ENCODE measurements at regions not wholly inside any gene's neighbourhood (a gene's known extent, or its start where the extent isn't known, plus 50 kb on each side); places are given as distances from the start of the nearest gene placed in this dataset.
"Not testable (repeated sequence)": the region's sequence is repeated elsewhere in the genome, so short reads cannot be mapped to it uniquely, and the experiment has no call there.

GRCh38 chr17:72466199-72466598, 345.4 kb downstream of the SOX9 start:
- no peak for DNase-seq (ENCODE audit: low read depth in 4 of 4, low spot score in 1 of 4)

- no peak for DNase-seq (ENCODE audit: low read depth in 4 of 4, low spot score in 1 of 4)
Measured at GRCh38 chr17:72466606-72467005, 345.8 kb downstream of the SOX9 start.

GRCh38 chr17:72467841-72468653, 347.2 kb downstream of the SOX9 start:
- DNase-seq (ENCODE audit: low read depth in 4 of 4, low spot score in 1 of 4) = no peak

- no peak for DNase-seq (ENCODE audit: low read depth in 4 of 4, low spot score in 1 of 4)
Measured at GRCh38 chr17:72468841-72469240, 348.0 kb downstream of the SOX9 start.

- no peak for DNase-seq (ENCODE audit: low read depth in 4 of 4, low spot score in 1 of 4)
Measured at GRCh38 chr17:72470121-72470705, 349.4 kb downstream of the SOX9 start.

- no peak for DNase-seq (ENCODE audit: low read depth in 4 of 4, low spot score in 1 of 4)
Measured at GRCh38 chr17:72470734-72471133, 349.9 kb downstream of the SOX9 start.

- DNase-seq (ENCODE audit: low read depth in 4 of 4, low spot score in 1 of 4) = no peak
Measured at GRCh38 chr17:72471296-72471695, 350.5 kb downstream of the SOX9 start.

GRCh38 chr17:72472106-72472505, 351.3 kb downstream of the SOX9 start:
- DNase-seq (ENCODE audit: low read depth in 4 of 4, low spot score in 1 of 4) = no peak

- DNase-seq (ENCODE audit: low read depth in 4 of 4, low spot score in 1 of 4) = not testable (repeated sequence)
Measured at GRCh38 chr17:72472853-72473390, 352.1 kb downstream of the SOX9 start.

GRCh38 chr17:72474243-72474642, 353.4 kb downstream of the SOX9 start:
- DNase-seq (ENCODE audit: low read depth in 4 of 4, low spot score in 1 of 4) = no peak

GRCh38 chr17:72474719-72475477, 354.1 kb downstream of the SOX9 start:
- DNase-seq (ENCODE audit: low read depth in 4 of 4, low spot score in 1 of 4) = no peak

GRCh38 chr17:72476134-72476533, 355.3 kb downstream of the SOX9 start:
- no peak for DNase-seq (ENCODE audit: low read depth in 4 of 4, low spot score in 1 of 4)

GRCh38 chr17:72476575-72476986, 355.8 kb downstream of the SOX9 start:
- no peak for DNase-seq (ENCODE audit: low read depth in 4 of 4, low spot score in 1 of 4)

GRCh38 chr17:72477491-72477890, 356.7 kb downstream of the SOX9 start:
- no peak for DNase-seq (ENCODE audit: low read depth in 4 of 4, low spot score in 1 of 4)

- DNase-seq (ENCODE audit: low read depth in 4 of 4, low spot score in 1 of 4) = no peak
Measured at GRCh38 chr17:72479113-72479512, 358.3 kb downstream of the SOX9 start.

- no peak for DNase-seq (ENCODE audit: low read depth in 4 of 4, low spot score in 1 of 4)
Measured at GRCh38 chr17:72481572-72481971, 360.8 kb downstream of the SOX9 start.

GRCh38 chr17:72485596-72485995, 364.8 kb downstream of the SOX9 start:
- no peak for DNase-seq (ENCODE audit: low read depth in 4 of 4, low spot score in 1 of 4)

- no peak for DNase-seq (ENCODE audit: low read depth in 4 of 4, low spot score in 1 of 4)
Measured at GRCh38 chr17:72486806-72487205, 366.0 kb downstream of the SOX9 start.

- DNase-seq (ENCODE audit: low read depth in 4 of 4, low spot score in 1 of 4) = no peak
Measured at GRCh38 chr17:72487731-72488494, 367.1 kb downstream of the SOX9 start.

GRCh38 chr17:72488555-72489271, 367.9 kb downstream of the SOX9 start:
- no peak for DNase-seq (ENCODE audit: low read depth in 4 of 4, low spot score in 1 of 4)
